ENCODE measurements at regions not wholly inside any gene's neighbourhood (a gene's known extent, or its start where the extent isn't known, plus 50 kb on each side); places are given as distances from the start of the nearest gene placed in this dataset.

DNA sequence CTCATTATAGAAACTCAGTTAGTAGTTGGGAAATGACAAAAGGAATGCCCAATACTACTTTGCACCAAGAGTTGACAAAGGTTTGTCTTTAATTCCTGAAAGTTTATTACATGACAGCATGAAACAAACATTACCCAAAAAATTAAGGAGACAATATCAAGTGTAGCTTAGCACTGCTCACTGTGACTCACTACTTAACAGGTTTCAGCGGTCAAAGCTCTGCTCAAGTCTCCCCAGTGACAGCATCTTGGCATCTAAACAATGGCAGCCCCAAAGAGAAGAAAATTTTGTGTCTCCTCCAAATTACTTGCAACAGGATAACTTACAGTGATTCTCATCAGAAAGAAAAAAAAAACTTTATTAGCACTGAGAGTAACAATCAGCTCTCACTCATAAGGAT, 1030.2 kb downstream of the EFNA5 start:
- Histone ChIP-seq H3K4me1 (ENCODE audit: control insufficient read depth in 4 of 4, insufficient read depth in 4 of 4, low read length in 3 of 4) (no peaks in the 10 kb centered on the region), H3K36me3 (ENCODE audit: control insufficient read depth in 4 of 4, insufficient read depth in 3 of 4, low read depth in 1 of 4, low read length in 3 of 4) (no peaks in the 10 kb centered on the region), H3K9ac (ENCODE audit: low read depth in 1 of 2, low read length in 2 of 2) (no peak overlapping the region), H3K4me3 (ENCODE audit: low read depth in 1 of 3, low read length in 3 of 3) (no peak overlapping the region), H3K9me3 (ENCODE audit: control insufficient read depth in 4 of 4, low read length in 3 of 4) (no peaks in the 10 kb centered on the region), H3K27me3 (ENCODE audit: control insufficient read depth in 4 of 4, insufficient read depth in 4 of 4, low read length in 3 of 4) (no peaks in the 10 kb centered on the region), H3K27ac (ENCODE audit: low read depth in 1 of 2, low read length in 2 of 2) (no peak overlapping the region)
- DNase-seq (ENCODE audit: low spot score), result no peak
- 89% methylated on average over 1 of the region's 1 CpG for WGBS
- TF ChIP-seq SP1 (IDR thresholded peaks at IDR 0.05) (no peak), FOXA2 (IDR thresholded peaks at IDR 0.05) (no peak), TAF1 (conservative IDR thresholded peaks at IDR 0.05) (no peak)

DNA sequence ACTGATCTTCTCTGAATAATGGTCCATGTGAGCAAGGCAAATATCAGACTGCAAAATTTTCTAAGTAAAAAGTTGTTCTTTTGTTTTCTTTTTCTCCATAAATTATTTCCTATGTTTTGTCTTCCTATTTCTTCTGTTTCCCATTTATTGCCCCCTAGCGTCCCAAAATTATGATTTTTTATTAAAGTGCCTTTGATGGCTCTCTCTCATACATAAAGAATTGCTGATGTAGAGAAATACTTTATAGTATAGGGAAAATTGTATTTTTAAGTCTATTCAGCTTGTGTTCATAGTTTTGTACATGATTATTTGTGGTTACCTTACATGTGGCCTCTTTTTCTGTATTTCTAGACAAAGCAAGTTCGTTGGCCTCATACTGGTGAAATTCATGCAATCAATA, 1031.2 kb downstream of the EFNA5 start:
- WGBS, result 40% methylated on average over 2 of the region's 2 CpGs

DNA sequence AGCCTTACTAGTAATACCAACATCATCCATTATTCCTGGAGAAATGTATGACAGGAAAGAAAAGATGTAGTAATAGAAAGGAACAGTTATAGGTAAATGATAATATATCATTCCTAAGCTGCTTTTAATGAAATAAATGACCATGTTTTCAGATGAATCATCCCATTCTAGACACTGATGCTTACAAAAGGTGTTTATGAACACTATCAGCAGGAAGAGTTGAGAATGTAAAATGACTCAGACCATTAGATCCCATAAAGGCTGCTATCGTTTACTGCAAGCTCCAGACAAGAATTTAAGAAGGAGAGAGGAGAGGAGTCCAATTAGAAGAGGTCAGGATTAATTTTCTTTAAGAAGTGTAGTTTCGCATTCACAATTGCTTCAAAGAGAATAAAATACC, 1033.5 kb downstream of the EFNA5 start:
- Histone ChIP-seq H3K27me3 (ENCODE audit: control insufficient read depth in 4 of 4, insufficient read depth in 4 of 4, low read length in 3 of 4) (no peaks in the 10 kb centered on the region), H3K36me3 (ENCODE audit: control insufficient read depth in 4 of 4, insufficient read depth in 3 of 4, low read depth in 1 of 4, low read length in 3 of 4) (no peaks in the 10 kb centered on the region), H3K9me3 (ENCODE audit: control insufficient read depth in 4 of 4, low read length in 3 of 4) (no peaks in the 10 kb centered on the region), H3K4me1 (ENCODE audit: control insufficient read depth in 4 of 4, insufficient read depth in 4 of 4, low read length in 3 of 4) (no peaks in the 10 kb centered on the region), H3K4me3 (ENCODE audit: low read depth in 1 of 3, low read length in 3 of 3) (no peak overlapping the region), H3K9ac (ENCODE audit: low read depth in 1 of 2, low read length in 2 of 2) (no peak overlapping the region), H3K27ac (ENCODE audit: low read depth in 1 of 2, low read length in 2 of 2) (no peak overlapping the region)
- 76% methylated on average over 2 of the region's 2 CpGs for WGBS
- no peak for DNase-seq (ENCODE audit: low spot score)
- TF ChIP-seq SP1 (IDR thresholded peaks at IDR 0.05) (no peak), HNF4G (IDR thresholded peaks at IDR 0.05) (no peak), TAF1 (conservative IDR thresholded peaks at IDR 0.05) (no peak), FOXA2 (IDR thresholded peaks at IDR 0.05) (no peak)

More for the DNA sequence above, 1031.2 kb downstream of the EFNA5 start:
- Histone ChIP-seq H3K27me3 (ENCODE audit: control insufficient read depth in 4 of 4, insufficient read depth in 4 of 4, low read length in 3 of 4) (no peaks in the 10 kb centered on the region), H3K27ac (ENCODE audit: low read depth in 1 of 2, low read length in 2 of 2) (no peak overlapping the region), H3K9ac (ENCODE audit: low read depth in 1 of 2, low read length in 2 of 2) (no peak overlapping the region), H3K4me1 (ENCODE audit: control insufficient read depth in 4 of 4, insufficient read depth in 4 of 4, low read length in 3 of 4) (no peaks in the 10 kb centered on the region), H3K4me3 (ENCODE audit: low read depth in 1 of 3, low read length in 3 of 3) (no peak overlapping the region), H3K36me3 (ENCODE audit: control insufficient read depth in 4 of 4, insufficient read depth in 3 of 4, low read depth in 1 of 4, low read length in 3 of 4) (no peaks in the 10 kb centered on the region), H3K9me3 (ENCODE audit: control insufficient read depth in 4 of 4, low read length in 3 of 4) (no peaks in the 10 kb centered on the region)
- no peak for TF ChIP-seq RXRA (IDR thresholded peaks at IDR 0.05)
- DNase-seq (ENCODE audit: low spot score), result no peak

DNA sequence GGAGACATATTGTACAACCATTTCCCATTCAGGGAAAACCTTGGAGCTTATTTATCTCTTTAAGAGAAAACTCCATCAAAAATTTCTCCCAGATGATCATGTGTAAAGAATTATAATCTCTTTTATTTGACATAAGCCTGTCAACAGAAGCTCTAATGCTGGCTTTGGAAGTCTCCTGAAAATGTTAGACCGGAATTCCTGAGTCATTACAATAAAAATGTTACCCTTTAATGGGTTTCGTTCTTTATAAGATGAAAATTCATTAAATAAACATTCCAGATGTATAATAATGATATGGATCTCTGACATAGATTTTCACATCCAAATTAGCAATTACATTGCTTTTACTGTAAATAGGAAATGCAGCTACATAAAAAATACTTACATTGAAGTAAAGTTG, 1036.4 kb downstream of the EFNA5 start:
- no peaks in the 10 kb centered on the region for H3K27me3 ChIP-seq (ENCODE audit: control insufficient read depth in 4 of 4, insufficient read depth in 4 of 4, low read length in 3 of 4)
- H3K27ac ChIP-seq (ENCODE audit: low read depth in 1 of 2, low read length in 2 of 2), result no peak overlapping the region
- H3K9ac ChIP-seq (ENCODE audit: low read depth in 1 of 2, low read length in 2 of 2), result no peak overlapping the region
- no peaks in the 10 kb centered on the region for H3K36me3 ChIP-seq (ENCODE audit: control insufficient read depth in 4 of 4, insufficient read depth in 3 of 4, low read depth in 1 of 4, low read length in 3 of 4)
- TF ChIP-seq HNF4A (conservative IDR thresholded peaks at IDR 0.05) (no peak), EGR1 (IDR thresholded peaks at IDR 0.05; ENCODE audit: low read depth in 2 of 2) (no peak), YY1 (IDR thresholded peaks at IDR 0.05) (no peak), RXRA (IDR thresholded peaks at IDR 0.05) (no peak), RAD21 (IDR thresholded peaks at IDR 0.05) (no peak), GABPA (IDR thresholded peaks at IDR 0.05 in 1 of 2, conservative IDR thresholded peaks at IDR 0.05 in 1 of 2) (no peak), FOXA2 (IDR thresholded peaks at IDR 0.05) (no peak), TAF1 (conservative IDR thresholded peaks at IDR 0.05) (no peak), NR2F2 (IDR thresholded peaks at IDR 0.05) (no peak), JUND (IDR thresholded peaks at IDR 0.05) (no peak), FOXA1 (IDR thresholded peaks at IDR 0.05) (no peak), HNF4G (IDR thresholded peaks at IDR 0.05) (no peak), SP1 (IDR thresholded peaks at IDR 0.05) (no peak)
- TF ChIP-seq, protein P1, sequence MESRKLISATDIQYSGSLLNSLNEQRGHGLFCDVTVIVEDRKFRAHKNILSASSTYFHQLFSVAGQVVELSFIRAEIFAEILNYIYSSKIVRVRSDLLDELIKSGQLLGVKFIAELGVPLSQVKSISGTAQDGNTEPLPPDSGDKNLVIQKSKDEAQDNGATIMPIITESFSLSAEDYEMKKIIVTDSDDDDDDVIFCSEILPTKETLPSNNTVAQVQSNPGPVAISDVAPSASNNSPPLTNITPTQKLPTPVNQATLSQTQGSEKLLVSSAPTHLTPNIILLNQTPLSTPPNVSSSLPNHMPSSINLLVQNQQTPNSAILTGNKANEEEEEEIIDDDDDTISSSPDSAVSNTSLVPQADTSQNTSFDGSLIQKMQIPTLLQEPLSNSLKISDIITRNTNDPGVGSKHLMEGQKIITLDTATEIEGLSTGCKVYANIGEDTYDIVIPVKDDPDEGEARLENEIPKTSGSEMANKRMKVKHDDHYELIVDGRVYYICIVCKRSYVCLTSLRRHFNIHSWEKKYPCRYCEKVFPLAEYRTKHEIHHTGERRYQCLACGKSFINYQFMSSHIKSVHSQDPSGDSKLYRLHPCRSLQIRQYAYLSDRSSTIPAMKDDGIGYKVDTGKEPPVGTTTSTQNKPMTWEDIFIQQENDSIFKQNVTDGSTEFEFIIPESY (IDR thresholded peaks at IDR 0.05), result no peak
- TF ChIP-seq, protein P2, sequence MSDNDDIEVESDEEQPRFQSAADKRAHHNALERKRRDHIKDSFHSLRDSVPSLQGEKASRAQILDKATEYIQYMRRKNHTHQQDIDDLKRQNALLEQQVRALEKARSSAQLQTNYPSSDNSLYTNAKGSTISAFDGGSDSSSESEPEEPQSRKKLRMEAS (IDR thresholded peaks at IDR 0.05), result no peak
- TF ChIP-seq, protein P3, sequence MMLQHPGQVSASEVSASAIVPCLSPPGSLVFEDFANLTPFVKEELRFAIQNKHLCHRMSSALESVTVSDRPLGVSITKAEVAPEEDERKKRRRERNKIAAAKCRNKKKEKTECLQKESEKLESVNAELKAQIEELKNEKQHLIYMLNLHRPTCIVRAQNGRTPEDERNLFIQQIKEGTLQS (IDR thresholded peaks at IDR 0.05), result no peak
- TF ChIP-seq, protein P4, sequence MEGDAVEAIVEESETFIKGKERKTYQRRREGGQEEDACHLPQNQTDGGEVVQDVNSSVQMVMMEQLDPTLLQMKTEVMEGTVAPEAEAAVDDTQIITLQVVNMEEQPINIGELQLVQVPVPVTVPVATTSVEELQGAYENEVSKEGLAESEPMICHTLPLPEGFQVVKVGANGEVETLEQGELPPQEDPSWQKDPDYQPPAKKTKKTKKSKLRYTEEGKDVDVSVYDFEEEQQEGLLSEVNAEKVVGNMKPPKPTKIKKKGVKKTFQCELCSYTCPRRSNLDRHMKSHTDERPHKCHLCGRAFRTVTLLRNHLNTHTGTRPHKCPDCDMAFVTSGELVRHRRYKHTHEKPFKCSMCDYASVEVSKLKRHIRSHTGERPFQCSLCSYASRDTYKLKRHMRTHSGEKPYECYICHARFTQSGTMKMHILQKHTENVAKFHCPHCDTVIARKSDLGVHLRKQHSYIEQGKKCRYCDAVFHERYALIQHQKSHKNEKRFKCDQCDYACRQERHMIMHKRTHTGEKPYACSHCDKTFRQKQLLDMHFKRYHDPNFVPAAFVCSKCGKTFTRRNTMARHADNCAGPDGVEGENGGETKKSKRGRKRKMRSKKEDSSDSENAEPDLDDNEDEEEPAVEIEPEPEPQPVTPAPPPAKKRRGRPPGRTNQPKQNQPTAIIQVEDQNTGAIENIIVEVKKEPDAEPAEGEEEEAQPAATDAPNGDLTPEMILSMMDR (IDR thresholded peaks at IDR 0.05; ENCODE audit: low read depth, low read length, missing input control), result no peak
- TF ChIP-seq, protein P5, sequence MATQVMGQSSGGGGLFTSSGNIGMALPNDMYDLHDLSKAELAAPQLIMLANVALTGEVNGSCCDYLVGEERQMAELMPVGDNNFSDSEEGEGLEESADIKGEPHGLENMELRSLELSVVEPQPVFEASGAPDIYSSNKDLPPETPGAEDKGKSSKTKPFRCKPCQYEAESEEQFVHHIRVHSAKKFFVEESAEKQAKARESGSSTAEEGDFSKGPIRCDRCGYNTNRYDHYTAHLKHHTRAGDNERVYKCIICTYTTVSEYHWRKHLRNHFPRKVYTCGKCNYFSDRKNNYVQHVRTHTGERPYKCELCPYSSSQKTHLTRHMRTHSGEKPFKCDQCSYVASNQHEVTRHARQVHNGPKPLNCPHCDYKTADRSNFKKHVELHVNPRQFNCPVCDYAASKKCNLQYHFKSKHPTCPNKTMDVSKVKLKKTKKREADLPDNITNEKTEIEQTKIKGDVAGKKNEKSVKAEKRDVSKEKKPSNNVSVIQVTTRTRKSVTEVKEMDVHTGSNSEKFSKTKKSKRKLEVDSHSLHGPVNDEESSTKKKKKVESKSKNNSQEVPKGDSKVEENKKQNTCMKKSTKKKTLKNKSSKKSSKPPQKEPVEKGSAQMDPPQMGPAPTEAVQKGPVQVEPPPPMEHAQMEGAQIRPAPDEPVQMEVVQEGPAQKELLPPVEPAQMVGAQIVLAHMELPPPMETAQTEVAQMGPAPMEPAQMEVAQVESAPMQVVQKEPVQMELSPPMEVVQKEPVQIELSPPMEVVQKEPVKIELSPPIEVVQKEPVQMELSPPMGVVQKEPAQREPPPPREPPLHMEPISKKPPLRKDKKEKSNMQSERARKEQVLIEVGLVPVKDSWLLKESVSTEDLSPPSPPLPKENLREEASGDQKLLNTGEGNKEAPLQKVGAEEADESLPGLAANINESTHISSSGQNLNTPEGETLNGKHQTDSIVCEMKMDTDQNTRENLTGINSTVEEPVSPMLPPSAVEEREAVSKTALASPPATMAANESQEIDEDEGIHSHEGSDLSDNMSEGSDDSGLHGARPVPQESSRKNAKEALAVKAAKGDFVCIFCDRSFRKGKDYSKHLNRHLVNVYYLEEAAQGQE (IDR thresholded peaks at IDR 0.05), result no peak
- no peak for DNase-seq (ENCODE audit: low spot score)
- no peaks in the 10 kb centered on the region for H3K9me3 ChIP-seq (ENCODE audit: control insufficient read depth in 4 of 4, low read length in 3 of 4)
- H3K4me1 ChIP-seq (ENCODE audit: control insufficient read depth in 4 of 4, insufficient read depth in 4 of 4, low read length in 3 of 4), result no peaks in the 10 kb centered on the region
- no peak overlapping the region for H3K4me3 ChIP-seq (ENCODE audit: low read depth in 1 of 3, low read length in 3 of 3)
- WGBS, result 65% methylated on average over 2 of the region's 2 CpGs

All from liver (tissue), 8 donors.